HG02938 (cell line): ENCODE measurements at regions not wholly inside any gene's neighbourhood (a gene's known extent, or its start where the extent isn't known, plus 50 kb on each side); places are given as distances from the start of the nearest gene placed in this dataset.
"Not testable (repeated sequence)": the region's sequence is repeated elsewhere in the genome, so short reads cannot be mapped to it uniquely, and the experiment has no call there.

Experiments
- ATAC-seq: cut with Tn5 transposase; IDR thresholded peaks from one replicate; pipeline ENCODE4 v1.9.1; 2021; ENCODE audit warnings: mild to moderate bottlenecking, moderate library complexity; ENCODE audit not compliant: unreplicated experiment

- no peak for ATAC-seq
Observed at GRCh38 chr6:15087186-15087589, 158.7 kb upstream of the JARID2 start.

GRCh38 chr6:15088904-15089568 is 156.8 kb upstream of the JARID2 start:
- no peak for ATAC-seq

- no peak for ATAC-seq
Observed at GRCh38 chr6:15089569-15090144, 156.2 kb upstream of the JARID2 start.

GRCh38 chr6:15090145-15090579 is 155.7 kb upstream of the JARID2 start:
- ATAC-seq: no peak

DNA sequence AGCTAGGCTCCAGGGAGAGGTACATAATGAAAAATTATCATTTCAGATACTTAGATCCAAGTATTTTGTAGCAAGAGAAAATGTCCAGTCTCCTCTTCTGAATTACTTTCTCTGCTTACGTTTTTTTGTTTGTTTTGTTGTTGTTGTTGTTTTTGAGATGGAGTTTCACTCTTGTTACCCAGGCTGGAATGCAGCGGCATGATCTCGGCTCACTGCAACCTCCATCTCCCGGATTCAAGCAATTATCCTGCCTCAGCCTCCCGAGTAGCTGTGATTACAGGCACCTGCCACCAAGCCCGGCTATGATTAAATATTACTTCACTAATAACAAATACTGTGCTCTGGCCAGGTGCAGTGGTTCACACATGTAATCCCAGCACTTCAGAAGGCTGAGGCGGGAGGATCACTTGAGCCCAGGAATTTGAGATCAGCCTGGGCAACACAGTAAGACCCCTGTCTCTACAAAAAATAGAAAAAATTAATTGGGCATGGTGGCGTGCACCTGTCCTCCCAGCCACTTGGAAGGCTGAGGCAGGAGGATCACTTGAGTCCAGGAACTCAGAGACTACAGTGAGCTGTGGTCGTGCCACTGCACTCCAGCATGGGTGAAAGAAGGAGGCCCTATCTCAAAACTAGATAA is 155.0 kb upstream of the JARID2 start:
- no peak for ATAC-seq

- ATAC-seq: no peak
Observed at GRCh38 chr6:15096894-15097837, 148.7 kb upstream of the JARID2 start.

- ATAC-seq: no peak
Observed at GRCh38 chr6:15101130-15101529, 144.7 kb upstream of the JARID2 start.

DNA sequence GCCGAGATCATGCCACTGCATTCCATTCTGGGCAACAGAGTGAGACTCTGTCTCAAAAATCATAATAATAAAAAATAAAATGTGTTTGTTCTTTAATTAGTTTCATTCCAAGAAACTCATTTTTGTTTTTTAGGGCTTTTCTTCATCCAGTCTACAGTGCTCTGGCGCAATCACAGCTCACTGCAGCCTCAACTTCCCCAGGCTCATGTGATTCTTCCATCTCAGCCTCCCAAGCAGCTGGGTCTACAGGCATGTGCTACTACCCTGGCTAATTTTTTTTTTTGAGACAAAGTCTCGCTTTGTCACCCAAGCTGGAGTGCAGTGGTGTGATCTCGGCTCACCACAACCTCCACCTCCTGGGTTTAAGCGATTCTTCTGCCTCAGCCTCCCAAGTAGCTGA is 143.6 kb upstream of the JARID2 start:
- ATAC-seq: no peak

GRCh38 chr6:15106958-15107643 is 138.8 kb upstream of the JARID2 start:
- ATAC-seq: no peak

- ATAC-seq: no peak
Observed at GRCh38 chr6:15107644-15108382, 138.1 kb upstream of the JARID2 start.

DNA sequence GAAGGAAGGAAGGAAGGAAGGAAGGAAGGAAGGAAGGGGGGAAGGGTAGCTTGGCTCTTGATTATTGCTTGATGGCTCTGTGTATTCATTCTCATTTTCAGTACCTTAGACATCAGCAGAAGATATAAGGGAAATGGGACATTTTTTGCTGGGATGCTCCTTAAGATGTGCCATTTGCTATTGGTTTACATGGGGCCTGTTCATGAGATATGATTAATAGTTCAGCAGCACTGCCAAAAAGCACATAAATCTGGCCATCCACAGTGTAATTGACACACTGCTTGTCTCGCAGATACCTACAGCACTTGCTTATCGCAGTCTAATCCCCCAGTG is 137.5 kb upstream of the JARID2 start:
- ATAC-seq: no peak

DNA sequence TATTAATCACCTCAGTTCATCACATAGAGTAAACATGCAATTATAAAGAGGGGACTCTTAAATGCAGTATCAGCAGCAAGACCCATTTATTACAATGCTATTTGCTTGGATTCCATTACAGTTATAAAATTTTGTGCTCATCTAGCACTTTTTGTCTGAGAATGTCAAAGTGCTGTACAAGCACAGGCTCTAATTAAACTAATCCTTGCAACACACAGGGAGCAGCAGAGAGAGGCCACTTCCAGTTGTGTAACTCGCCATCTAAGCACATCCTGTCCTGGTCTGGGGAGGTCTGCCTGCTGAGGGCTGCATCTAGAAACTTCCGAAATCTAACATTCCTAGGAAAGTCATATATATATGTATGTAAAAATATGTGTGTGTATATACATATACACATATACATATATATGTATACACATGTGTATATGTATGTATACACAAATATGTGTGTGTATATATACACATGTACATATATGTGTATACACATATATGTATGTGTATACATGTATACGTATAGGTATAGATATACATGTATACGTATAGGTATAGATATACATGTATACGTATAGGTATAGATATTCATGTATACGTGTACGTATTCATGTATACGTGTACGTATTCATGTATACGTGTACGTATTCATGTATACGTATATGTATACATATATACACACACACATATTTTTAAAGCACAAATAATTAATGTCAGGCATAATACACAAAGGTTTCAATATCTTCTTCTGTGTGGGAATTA is 136.4 kb upstream of the JARID2 start:
- no peak for ATAC-seq

GRCh38 chr6:15110726-15111354 is 135.0 kb upstream of the JARID2 start:
- no peak for ATAC-seq

- not testable (repeated sequence) for ATAC-seq
Observed at GRCh38 chr6:15111576-15111975, 134.3 kb upstream of the JARID2 start.

GRCh38 chr6:15113587-15113986 is 132.3 kb upstream of the JARID2 start:
- ATAC-seq: no peak

DNA sequence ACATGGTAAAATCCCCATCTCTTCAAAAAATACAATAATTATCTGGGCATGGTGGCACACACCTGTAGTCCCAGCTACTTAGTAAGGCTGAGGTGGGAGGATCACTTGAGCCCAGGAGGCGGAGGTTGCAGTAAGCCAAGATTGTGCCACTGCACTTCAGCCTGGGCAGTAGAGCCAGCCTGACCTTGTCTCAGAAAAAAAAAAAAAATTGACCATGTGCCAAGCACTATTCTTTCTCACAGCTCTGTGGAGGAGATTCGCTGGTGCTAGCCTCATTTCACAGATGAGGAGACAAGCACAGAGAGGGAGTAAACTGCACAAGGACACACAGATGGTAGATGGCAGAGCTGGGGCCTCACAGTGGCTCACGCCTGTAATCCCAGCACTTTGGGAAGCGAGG is 131.8 kb upstream of the JARID2 start:
- ATAC-seq: no peak

GRCh38 chr6:15116889-15117288 is 129.0 kb upstream of the JARID2 start:
- no peak for ATAC-seq

DNA sequence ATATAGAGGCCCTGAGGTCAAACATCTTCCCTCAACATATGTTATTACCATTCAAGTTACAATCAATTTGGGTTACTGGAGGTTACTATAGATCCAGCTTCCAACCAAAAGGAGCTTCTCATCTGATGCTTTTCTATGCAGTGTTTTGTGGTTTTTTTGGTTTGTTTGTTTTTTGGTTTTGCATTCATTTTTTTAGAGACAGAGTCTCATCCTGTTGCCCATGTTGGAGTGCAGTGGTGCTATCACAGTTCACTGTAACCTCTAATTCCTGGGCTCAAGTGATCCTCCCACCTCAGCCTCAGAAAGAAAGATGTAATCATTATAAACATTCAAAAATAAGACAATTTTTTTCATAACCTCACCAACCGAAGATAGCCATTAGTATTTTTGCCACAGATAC is 124.4 kb upstream of the JARID2 start:
- ATAC-seq: no peak

- no peak for ATAC-seq
Observed at GRCh38 chr6:15121977-15122550, 123.8 kb upstream of the JARID2 start.
